Loucy (cell line): ENCODE measurements at regions not wholly inside any gene's neighbourhood (a gene's known extent, or its start where the extent isn't known, plus 50 kb on each side); places are given as distances from the start of the nearest gene placed in this dataset.

ENCODE experiments used
- H2AFZ ChIP-seq: fragments of 200-600 bp; sonication (generic); 2 replicates; pipeline ENCODE4 v1.6.0; 2016; ENCODE audit warnings: antibody characterized with exemption, mild to moderate bottlenecking, low read length, moderate library complexity
- H3F3A ChIP-seq: fragments of 200-600 bp; 2 replicates; pipeline ENCODE4 v1.6.0; 2016; ENCODE audit warnings: antibody characterized with exemption, low read depth, mild to moderate bottlenecking
- H3K27me3 ChIP-seq: fragments of 200-600 bp; sonication (generic); 2 replicates; pipeline ENCODE4 v1.6.1; 2014; ENCODE audit warnings: low read length, mild to moderate bottlenecking; ENCODE audit not compliant: insufficient read depth, poor library complexity, severe bottlenecking
- H3K36me3 ChIP-seq: fragments of 200-600 bp; sonication (generic); 2 replicates; pipeline ENCODE4 v1.6.1; 2016; ENCODE audit warnings: low read length; ENCODE audit not compliant: insufficient read depth
- H3K4me1 ChIP-seq: fragments of 200-600 bp; sonication (generic); 2 replicates; pipeline ENCODE4 v1.5.1; 2014; ENCODE audit warnings: low read length, mild to moderate bottlenecking; ENCODE audit not compliant: insufficient read depth, poor library complexity, severe bottlenecking
- H3K4me2 ChIP-seq: fragments of 200-600 bp; sonication (generic); 2 replicates; pipeline ENCODE4 v1.6.0; 2014; ENCODE audit warnings: antibody characterized with exemption, low read length, low read depth, mild to moderate bottlenecking; ENCODE audit not compliant: poor library complexity, severe bottlenecking
- H3K4me3 ChIP-seq: fragments of 200-600 bp; sonication (generic); 2 replicates; pipeline ENCODE4 v1.5.1; 2014; ENCODE audit warnings: low read length, mild to moderate bottlenecking, mixed read lengths; ENCODE audit not compliant: poor library complexity, severe bottlenecking
- H3K79me2 ChIP-seq: fragments of 200-600 bp; sonication (generic); 2 replicates; pipeline ENCODE4 v1.6.1; 2014; ENCODE audit warnings: low read length; ENCODE audit not compliant: insufficient read depth
- H3K9ac ChIP-seq: fragments of 200-600 bp; sonication (generic); 2 replicates; pipeline ENCODE4 v1.6.0; 2014; ENCODE audit warnings: mild to moderate bottlenecking, low read depth, low read length, moderate library complexity; ENCODE audit not compliant: poor library complexity, severe bottlenecking
- H3K9me2 ChIP-seq: fragments of 200-600 bp; sonication (generic); replicated peaks from 2 replicates; pipeline ENCODE4 v1.6.1; 2016; ENCODE audit warnings: low read depth, low read length, mixed read lengths
- H3K9me3 ChIP-seq: fragments of 200-600 bp; sonication (generic); 2 replicates; pipeline ENCODE4 v1.6.1; 2014; ENCODE audit warnings: mild to moderate bottlenecking, antibody characterized with exemption, low read length, low read depth; ENCODE audit not compliant: insufficient read depth
- H4K20me1 ChIP-seq: fragments of 200-600 bp; sonication (generic); 2 replicates; pipeline ENCODE4 v1.6.0; 2014; ENCODE audit warnings: antibody characterized with exemption, low read length, mild to moderate bottlenecking; ENCODE audit not compliant: insufficient read depth, poor library complexity, severe bottlenecking
- CTCF ChIP-seq: fragments of 200-600 bp; sonication (generic); conservative IDR thresholded peaks from 2 replicates; pipeline ENCODE4 v1.5.1; 2014; ENCODE audit warnings: mild to moderate bottlenecking, antibody characterized with exemption, low read length
- EZH2phosphoT487 ChIP-seq: fragments of 200-600 bp; IDR thresholded peaks from 2 replicates; pipeline ENCODE4 v1.6.1; 2018; ENCODE audit warnings: antibody characterized with exemption, mild to moderate bottlenecking, moderate library complexity, borderline replicate concordance

DNA sequence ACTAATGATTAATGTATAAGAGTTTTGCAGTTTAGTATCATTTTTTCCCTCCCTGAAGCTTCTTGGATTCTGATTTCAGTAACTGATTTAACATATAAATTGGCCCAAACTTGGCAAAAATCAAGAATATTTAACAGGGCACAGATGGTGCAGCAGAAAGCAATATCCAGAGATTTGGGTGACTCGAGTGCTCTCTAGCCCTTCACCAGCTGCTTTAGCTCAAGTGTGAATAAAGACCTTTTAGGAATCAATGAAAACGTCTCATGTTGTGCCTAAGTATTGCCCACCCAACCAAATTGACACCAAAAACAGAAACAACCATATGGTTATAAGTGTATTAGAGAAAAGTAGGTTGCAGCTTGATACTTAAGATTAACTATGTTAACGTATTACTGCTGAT lies 933.4 kb upstream of the PTPRD start:
- Histone ChIP-seq H3K4me3 (no peak overlapping the region), H3K9me3 (no peaks in the 10 kb centered on the region), H4K20me1 (no peaks in the 10 kb centered on the region), H3K4me2 (no peak overlapping the region), H2AFZ (no peak overlapping the region), H3K4me1 (no peaks in the 10 kb centered on the region), H3K9ac (no peak overlapping the region), H3K36me3 (no peaks in the 10 kb centered on the region), H3F3A (no peaks in the 10 kb centered on the region), H3K27me3 (no peaks in the 10 kb centered on the region), H3K9me2 (no peaks in the 10 kb centered on the region), H3K79me2 (no peaks in the 10 kb centered on the region)
- TF ChIP-seq CTCF (no peak), EZH2phosphoT487 (no peak)

DNA sequence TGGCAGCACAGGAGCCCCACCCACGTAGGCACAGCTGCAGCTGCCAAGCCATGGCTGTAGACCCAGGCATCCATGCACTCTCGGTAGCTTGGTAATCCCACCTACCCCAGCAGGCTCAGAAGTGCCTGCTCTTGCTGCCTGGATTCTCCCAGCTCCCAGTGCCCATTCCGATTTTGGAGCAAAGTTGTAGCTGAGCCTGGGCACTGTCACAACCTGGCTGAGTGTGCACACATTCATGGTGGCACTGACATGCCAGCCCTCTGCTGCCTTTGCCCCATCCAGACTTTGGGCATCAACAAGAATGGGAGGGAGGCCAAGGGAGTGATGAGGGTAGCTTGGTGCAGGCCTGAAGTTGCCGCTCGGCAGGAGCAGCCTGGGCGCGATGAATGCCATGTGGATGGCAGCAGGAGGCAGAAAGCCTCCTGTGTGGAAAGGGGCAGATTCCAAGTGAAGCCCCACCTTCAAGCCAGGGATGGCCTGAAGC lies 936.6 kb upstream of the PTPRD start:
- Histone ChIP-seq H3K79me2 (no peaks in the 10 kb centered on the region), H3K9me3 (no peaks in the 10 kb centered on the region), H3K4me1 (no peaks in the 10 kb centered on the region), H3K4me3 (no peak overlapping the region), H3F3A (no peaks in the 10 kb centered on the region), H4K20me1 (no peaks in the 10 kb centered on the region), H3K9ac (no peak overlapping the region), H2AFZ (no peak overlapping the region), H3K9me2 (no peaks in the 10 kb centered on the region), H3K4me2 (no peak overlapping the region), H3K36me3 (no peaks in the 10 kb centered on the region), H3K27me3 (no peaks in the 10 kb centered on the region)
- TF ChIP-seq EZH2phosphoT487 (no peak), CTCF (no peak)

- TF ChIP-seq EZH2phosphoT487 (no peak), CTCF (no peak)
- H4K20me1 ChIP-seq: no peaks in the 10 kb centered on the region
Measured at GRCh38 chr9:11551106-11551505, 938.3 kb upstream of the PTPRD start.

More at GRCh38 chr9:11551106-11551505, 938.3 kb upstream of the PTPRD start:
- no peak overlapping the region for H2AFZ ChIP-seq
- H3F3A ChIP-seq: no peaks in the 10 kb centered on the region
- no peaks in the 10 kb centered on the region for H3K36me3 ChIP-seq
- H3K4me1 ChIP-seq: no peaks in the 10 kb centered on the region
- H3K79me2 ChIP-seq: no peaks in the 10 kb centered on the region
- H3K9me3 ChIP-seq: no peaks in the 10 kb centered on the region
- no peak overlapping the region for H3K4me2 ChIP-seq
- no peak overlapping the region for H3K4me3 ChIP-seq
- no peaks in the 10 kb centered on the region for H3K27me3 ChIP-seq
- no peak overlapping the region for H3K9ac ChIP-seq
- no peaks in the 10 kb centered on the region for H3K9me2 ChIP-seq
